ENCODE measurements at regions not wholly inside any gene's neighbourhood (a gene's known extent, or its start where the extent isn't known, plus 50 kb on each side); places are given as distances from the start of the nearest gene placed in this dataset.

- TF ChIP-seq CTCF (tag by site-specific recombination; IDR thresholded peaks at IDR 0.05), result no peak
- no peak for TF ChIP-seq ZBTB21 (tag by site-specific recombination; IDR thresholded peaks at IDR 0.05)
- TF ChIP-seq SALL2 (tag by site-specific recombination; IDR thresholded peaks at IDR 0.05; ENCODE audit: borderline replicate concordance), result no peak
- no peak for TF ChIP-seq ZBTB49 (tag by site-specific recombination; IDR thresholded peaks at IDR 0.05; ENCODE audit: low read depth)
- no peak for TF ChIP-seq ZNF324 (tag by site-specific recombination; IDR thresholded peaks at IDR 0.05)
- TF ChIP-seq KLF16 (tag by site-specific recombination; IDR thresholded peaks at IDR 0.05), result no peak
- TF ChIP-seq HOXA7 (CRISPR knock-in tag; IDR thresholded peaks at IDR 0.05; ENCODE audit: borderline replicate concordance), result no peak
- no peak for TF ChIP-seq PRDM10 (tag by site-specific recombination; IDR thresholded peaks at IDR 0.05)
Observed at GRCh38 chr4:57710053-57710452, 599.9 kb upstream of the IGFBP7 start.
